ENCODE measurements at regions not wholly inside any gene's neighbourhood (a gene's known extent, or its start where the extent isn't known, plus 50 kb on each side); places are given as distances from the start of the nearest gene placed in this dataset.

- no peak for DNase-seq (ENCODE audit: extremely low read depth, low read depth)
- TF ChIP-seq CTCF (IDR thresholded peaks at IDR 0.05; ENCODE audit: low read depth, low read length): no peak
Observed at GRCh38 chr2:67213270-67213670, 183.9 kb upstream of the ETAA1 start.

GRCh38 chr2:67213677-67214402 lies 183.3 kb upstream of the ETAA1 start:
- no peak for TF ChIP-seq CTCF (IDR thresholded peaks at IDR 0.05; ENCODE audit: low read depth, low read length)
- DNase-seq (ENCODE audit: extremely low read depth, low read depth): no peak

- no peak for DNase-seq (ENCODE audit: extremely low read depth, low read depth)
Observed at GRCh38 chr2:67214585-67215185, 182.4 kb upstream of the ETAA1 start.

GRCh38 chr2:67215214-67216055 lies 181.7 kb upstream of the ETAA1 start:
- peak; percentile 32 for TF ChIP-seq CTCF (IDR thresholded peaks at IDR 0.05; ENCODE audit: low read depth, low read length)
- no peak for DNase-seq (ENCODE audit: extremely low read depth, low read depth)

More at GRCh38 chr2:67214585-67215185, 182.4 kb upstream of the ETAA1 start:
- TF ChIP-seq CTCF (IDR thresholded peaks at IDR 0.05; ENCODE audit: low read depth, low read length): no peak

- no peak for TF ChIP-seq CTCF (IDR thresholded peaks at IDR 0.05; ENCODE audit: low read depth, low read length)
- DNase-seq (ENCODE audit: extremely low read depth, low read depth): no peak
Observed at GRCh38 chr2:67216103-67216502, 181.0 kb upstream of the ETAA1 start.

- DNase-seq (ENCODE audit: extremely low read depth, low read depth): no peak
- TF ChIP-seq CTCF (IDR thresholded peaks at IDR 0.05; ENCODE audit: low read depth, low read length): no peak
Observed at GRCh38 chr2:67216881-67217280, 180.3 kb upstream of the ETAA1 start.

- TF ChIP-seq CTCF (IDR thresholded peaks at IDR 0.05; ENCODE audit: low read depth, low read length): no peak
- DNase-seq (ENCODE audit: extremely low read depth, low read depth): no peak
Observed at GRCh38 chr2:67217398-67217797, 179.7 kb upstream of the ETAA1 start.
